HG03139 (cell line): ENCODE measurements at regions not wholly inside any gene's neighbourhood (a gene's known extent, or its start where the extent isn't known, plus 50 kb on each side); places are given as distances from the start of the nearest gene placed in this dataset.
"Not testable (repeated sequence)": the region's sequence is repeated elsewhere in the genome, so short reads cannot be mapped to it uniquely, and the experiment has no call there.

ENCODE experiments used
- ATAC-seq: cut with Tn5 transposase; IDR thresholded peaks from one replicate; pipeline ENCODE4 v1.9.1; 2021; ENCODE audit not compliant: unreplicated experiment

GRCh38 chr3:139132976-139133375 is 88.3 kb upstream of the PRR23C start:
- ATAC-seq = no peak

GRCh38 chr3:139134678-139135372 is 90.1 kb upstream of the PRR23C start:
- ATAC-seq = no peak

- ATAC-seq = no peak
Observed at GRCh38 chr3:139135657-139136056, 91.0 kb upstream of the PRR23C start.

- ATAC-seq = no peak
Observed at GRCh38 chr3:139136469-139137202, 91.9 kb upstream of the PRR23C start.

GRCh38 chr3:139140553-139140952 is 95.9 kb upstream of the PRR23C start:
- ATAC-seq = no peak

GRCh38 chr3:139145980-139146379 is 101.3 kb upstream of the PRR23C start:
- not testable (repeated sequence) for ATAC-seq

- ATAC-seq = no peak
Observed at GRCh38 chr3:139151530-139151929, 106.8 kb upstream of the PRR23C start.

- ATAC-seq = not testable (repeated sequence)
Observed at GRCh38 chr3:139153434-139153833, 108.7 kb upstream of the PRR23C start.

GRCh38 chr3:139157161-139157932 is 112.7 kb upstream of the PRR23C start:
- ATAC-seq = no peak

- ATAC-seq = no peak
Observed at GRCh38 chr3:139159356-139159755, 114.7 kb upstream of the PRR23C start.

- ATAC-seq = no peak
Observed at GRCh38 chr3:139173372-139174108, 128.8 kb upstream of the PRR23C start.

- no peak for ATAC-seq
Observed at GRCh38 chr3:139180489-139180888, 135.8 kb upstream of the PRR23C start.

GRCh38 chr3:139182143-139182542 is 137.5 kb upstream of the PRR23C start:
- no peak for ATAC-seq

- ATAC-seq = no peak
Observed at GRCh38 chr3:139182598-139182997, 137.9 kb upstream of the PRR23C start.

GRCh38 chr3:139185527-139185926 is 140.8 kb upstream of the PRR23C start:
- ATAC-seq = no peak

- ATAC-seq = no peak
Observed at GRCh38 chr3:139187154-139187553, 142.5 kb upstream of the PRR23C start.

GRCh38 chr3:139187648-139188047 is 143.0 kb upstream of the PRR23C start:
- no peak for ATAC-seq

- ATAC-seq = no peak
Observed at GRCh38 chr3:139189943-139190342, 145.3 kb upstream of the PRR23C start.

GRCh38 chr3:139194421-139194820 is 149.4 kb upstream of the MRPS22 start:
- ATAC-seq = not testable (repeated sequence)

- ATAC-seq = not testable (repeated sequence)
Observed at GRCh38 chr3:139196146-139196545, 147.7 kb upstream of the MRPS22 start.

- ATAC-seq = no peak
Observed at GRCh38 chr3:139197251-139197650, 146.6 kb upstream of the MRPS22 start.
